GM20000 (cell line): ENCODE measurements at regions not wholly inside any gene's neighbourhood (a gene's known extent, or its start where the extent isn't known, plus 50 kb on each side); places are given as distances from the start of the nearest gene placed in this dataset.

Experiments used
- DNase-seq: peaks from one replicate; pipeline ENCODE4 v3.0.0; 2012; ENCODE audit warnings: low spot score
- CTCF ChIP-seq: IDR thresholded peaks from 2 replicates; pipeline ENCODE4 v1.5.1; 2012; ENCODE audit warnings: mild to moderate bottlenecking, control low read depth; ENCODE audit errors: extremely low read depth, missing control alignments

- DNase-seq: no peak
- TF ChIP-seq CTCF: no peak
Measured at GRCh38 chr2:186105016-186105724, 366.6 kb downstream of the FSIP2 start.

- no peak for TF ChIP-seq CTCF
Measured at GRCh38 chr2:186108470-186108869, 369.9 kb downstream of the FSIP2 start.

GRCh38 chr2:186113284-186113683 lies 372.8 kb upstream of the ZC3H15 start:
- no peak for DNase-seq
- no peak for TF ChIP-seq CTCF

More at GRCh38 chr2:186108470-186108869, 369.9 kb downstream of the FSIP2 start:
- no peak for DNase-seq

GRCh38 chr2:186125156-186125555 lies 360.9 kb upstream of the ZC3H15 start:
- no peak for TF ChIP-seq CTCF
- DNase-seq: no peak

- TF ChIP-seq CTCF: no peak
- no peak for DNase-seq
Measured at GRCh38 chr2:186125625-186126024, 360.4 kb upstream of the ZC3H15 start.

- DNase-seq: no peak
- no peak for TF ChIP-seq CTCF
Measured at GRCh38 chr2:186126181-186126580, 359.9 kb upstream of the ZC3H15 start.

GRCh38 chr2:186129767-186130581 lies 356.1 kb upstream of the ZC3H15 start:
- TF ChIP-seq CTCF: no peak
- no peak for DNase-seq
